Upper lobe of left lung (tissue), 4 donors: ENCODE measurements at regions not wholly inside any gene's neighbourhood (a gene's known extent, or its start where the extent isn't known, plus 50 kb on each side); places are given as distances from the start of the nearest gene placed in this dataset.
"Not testable (repeated sequence)": the region's sequence is repeated elsewhere in the genome, so short reads cannot be mapped to it uniquely, and the experiment has no call there.

Source experiments
- CTCF ChIP-seq, 6 experiments: fragments of 450-650 bp in 4 of 6; fragments of 200-600 bp in 2 of 6; sonication (generic) in 2 of 6; IDR thresholded peaks; one replicate each; pipeline ENCODE4 v1.5.1; 2016 to 2019; ENCODE audit warnings: antibody characterized with exemption in 6 of 6
- POLR2A ChIP-seq, 4 donors: fragments of 450-650 bp; IDR thresholded peaks; one replicate each; pipeline ENCODE4 v1.5.1; 2016 to 2017; ENCODE audit warnings: antibody characterized with exemption in 4 of 4, mild to moderate bottlenecking in 2 of 4
- POLR2AphosphoS5 ChIP-seq, 2 donors: sonication (generic); formaldehyde crosslinking; IDR thresholded peaks; one replicate each; pipeline ENCODE4 v1.5.1; 2017; ENCODE audit warnings: antibody characterized with exemption in 2 of 2

GRCh38 chr5:92631237-92631701 lies 949.8 kb downstream of the NR2F1-AS1 start:
- not testable (repeated sequence) for TF ChIP-seq CTCF, POLR2A, POLR2AphosphoS5 (IDR thresholded peaks at IDR 0.05)
